Epithelial cell of esophagus (primary cell): ENCODE measurements at regions not wholly inside any gene's neighbourhood (a gene's known extent, or its start where the extent isn't known, plus 50 kb on each side); places are given as distances from the start of the nearest gene placed in this dataset.
A peak's percentile ranks its signal among the peaks of the same experiment; 100 is the strongest.

Source experiments
- DNase-seq: peaks from one replicate; pipeline ENCODE4 v3.0.0; 2010; ENCODE audit warnings: low read depth
- H3K4me3 ChIP-seq: 2 replicates; pipeline ENCODE4 v1.5.1; 2011; ENCODE audit warnings: mild to moderate bottlenecking, low read length, control low read depth
- CTCF ChIP-seq: IDR thresholded peaks from 2 replicates; pipeline ENCODE4 v1.5.1; 2011; ENCODE audit warnings: low read depth, mild to moderate bottlenecking, low read length, control low read depth, inconsistent platforms; ENCODE audit not compliant: insufficient read depth; ENCODE audit errors: missing control alignments

GRCh38 chr2:144924827-144925226 is 404.9 kb upstream of the ZEB2 start:
- no peak for TF ChIP-seq CTCF
- no peak for DNase-seq
- no peak overlapping the region for H3K4me3 ChIP-seq

GRCh38 chr2:144922519-144922918 is 402.6 kb upstream of the ZEB2 start:
- H3K4me3 ChIP-seq: no peak overlapping the region
- DNase-seq: no peak
- no peak for TF ChIP-seq CTCF

GRCh38 chr2:144920755-144921530 is 401.0 kb upstream of the ZEB2 start:
- H3K4me3 ChIP-seq: no peak overlapping the region
- no peak for TF ChIP-seq CTCF
- no peak for DNase-seq

- no peak overlapping the region for H3K4me3 ChIP-seq
- TF ChIP-seq CTCF: no peak
- DNase-seq: peak; percentile 6
Observed at GRCh38 chr2:144914622-144915318, 394.9 kb upstream of the ZEB2 start.

GRCh38 chr2:144914113-144914512 is 394.2 kb upstream of the ZEB2 start:
- TF ChIP-seq CTCF: no peak
- no peak for DNase-seq
- H3K4me3 ChIP-seq: no peak overlapping the region

GRCh38 chr2:144912206-144912605 is 392.3 kb upstream of the ZEB2 start:
- DNase-seq: no peak
- TF ChIP-seq CTCF: no peak

More at GRCh38 chr2:144912206-144912605, 392.3 kb upstream of the ZEB2 start:
- H3K4me3 ChIP-seq: no peak overlapping the region
